ENCODE measurements at regions not wholly inside any gene's neighbourhood (a gene's known extent, or its start where the extent isn't known, plus 50 kb on each side); places are given as distances from the start of the nearest gene placed in this dataset.

DNA sequence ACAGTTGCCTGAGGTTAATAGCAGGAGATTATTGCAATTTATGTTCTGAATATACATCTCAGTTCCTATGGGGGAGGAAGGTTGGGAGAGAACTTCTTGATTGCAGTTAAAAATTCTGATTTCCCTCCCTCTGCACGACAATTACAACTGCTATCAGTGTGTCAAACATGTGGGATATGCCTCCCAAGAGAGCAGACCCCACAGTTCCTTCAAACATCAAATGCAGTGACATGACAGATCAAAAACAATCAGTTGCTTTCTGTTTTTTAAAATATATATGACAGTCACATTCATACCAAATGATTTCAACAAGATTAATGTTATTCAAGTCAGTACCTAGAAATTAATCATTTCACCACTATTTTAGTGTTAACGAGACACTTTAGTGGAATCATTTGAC, 639.0 kb downstream of the EDEM1 start:
- TF ChIP-seq, protein P1, sequence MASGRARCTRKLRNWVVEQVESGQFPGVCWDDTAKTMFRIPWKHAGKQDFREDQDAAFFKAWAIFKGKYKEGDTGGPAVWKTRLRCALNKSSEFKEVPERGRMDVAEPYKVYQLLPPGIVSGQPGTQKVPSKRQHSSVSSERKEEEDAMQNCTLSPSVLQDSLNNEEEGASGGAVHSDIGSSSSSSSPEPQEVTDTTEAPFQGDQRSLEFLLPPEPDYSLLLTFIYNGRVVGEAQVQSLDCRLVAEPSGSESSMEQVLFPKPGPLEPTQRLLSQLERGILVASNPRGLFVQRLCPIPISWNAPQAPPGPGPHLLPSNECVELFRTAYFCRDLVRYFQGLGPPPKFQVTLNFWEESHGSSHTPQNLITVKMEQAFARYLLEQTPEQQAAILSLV (tag; IDR thresholded peaks at IDR 0.05) = no peak
- TF ChIP-seq ZFP36 (IDR thresholded peaks at IDR 0.05; ENCODE audit: low read depth, low read length, partially characterized antibody) (no peak), GTF2F1 (IDR thresholded peaks at IDR 0.05; ENCODE audit: low read depth, low read length) (no peak), POLR2A (conservative IDR thresholded peaks at IDR 0.05) (no peak), SRF (CRISPR knock-in tag; IDR thresholded peaks at IDR 0.05) (no peak), ERF (CRISPR knock-in tag; IDR thresholded peaks at IDR 0.05) (no peak)
- TF ChIP-seq, protein P2, sequence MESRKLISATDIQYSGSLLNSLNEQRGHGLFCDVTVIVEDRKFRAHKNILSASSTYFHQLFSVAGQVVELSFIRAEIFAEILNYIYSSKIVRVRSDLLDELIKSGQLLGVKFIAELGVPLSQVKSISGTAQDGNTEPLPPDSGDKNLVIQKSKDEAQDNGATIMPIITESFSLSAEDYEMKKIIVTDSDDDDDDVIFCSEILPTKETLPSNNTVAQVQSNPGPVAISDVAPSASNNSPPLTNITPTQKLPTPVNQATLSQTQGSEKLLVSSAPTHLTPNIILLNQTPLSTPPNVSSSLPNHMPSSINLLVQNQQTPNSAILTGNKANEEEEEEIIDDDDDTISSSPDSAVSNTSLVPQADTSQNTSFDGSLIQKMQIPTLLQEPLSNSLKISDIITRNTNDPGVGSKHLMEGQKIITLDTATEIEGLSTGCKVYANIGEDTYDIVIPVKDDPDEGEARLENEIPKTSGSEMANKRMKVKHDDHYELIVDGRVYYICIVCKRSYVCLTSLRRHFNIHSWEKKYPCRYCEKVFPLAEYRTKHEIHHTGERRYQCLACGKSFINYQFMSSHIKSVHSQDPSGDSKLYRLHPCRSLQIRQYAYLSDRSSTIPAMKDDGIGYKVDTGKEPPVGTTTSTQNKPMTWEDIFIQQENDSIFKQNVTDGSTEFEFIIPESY (CRISPR knock-in tag; IDR thresholded peaks at IDR 0.05) = no peak
- TF ChIP-seq, protein P3, sequence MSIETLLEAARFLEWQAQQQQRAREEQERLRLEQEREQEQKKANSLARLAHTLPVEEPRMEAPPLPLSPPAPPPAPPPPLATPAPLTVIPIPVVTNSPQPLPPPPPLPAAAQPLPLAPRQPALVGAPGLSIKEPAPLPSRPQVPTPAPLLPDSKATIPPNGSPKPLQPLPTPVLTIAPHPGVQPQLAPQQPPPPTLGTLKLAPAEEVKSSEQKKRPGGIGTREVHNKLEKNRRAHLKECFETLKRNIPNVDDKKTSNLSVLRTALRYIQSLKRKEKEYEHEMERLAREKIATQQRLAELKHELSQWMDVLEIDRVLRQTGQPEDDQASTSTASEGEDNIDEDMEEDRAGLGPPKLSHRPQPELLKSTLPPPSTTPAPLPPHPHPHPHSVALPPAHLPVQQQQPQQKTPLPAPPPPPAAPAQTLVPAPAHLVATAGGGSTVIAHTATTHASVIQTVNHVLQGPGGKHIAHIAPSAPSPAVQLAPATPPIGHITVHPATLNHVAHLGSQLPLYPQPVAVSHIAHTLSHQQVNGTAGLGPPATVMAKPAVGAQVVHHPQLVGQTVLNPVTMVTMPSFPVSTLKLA (conservative IDR thresholded peaks at IDR 0.05) = no peak
